ENCODE measurements at regions not wholly inside any gene's neighbourhood (a gene's known extent, or its start where the extent isn't known, plus 50 kb on each side); places are given as distances from the start of the nearest gene placed in this dataset.
A peak's percentile ranks its signal among the peaks of the same experiment; 100 is the strongest.

DNA sequence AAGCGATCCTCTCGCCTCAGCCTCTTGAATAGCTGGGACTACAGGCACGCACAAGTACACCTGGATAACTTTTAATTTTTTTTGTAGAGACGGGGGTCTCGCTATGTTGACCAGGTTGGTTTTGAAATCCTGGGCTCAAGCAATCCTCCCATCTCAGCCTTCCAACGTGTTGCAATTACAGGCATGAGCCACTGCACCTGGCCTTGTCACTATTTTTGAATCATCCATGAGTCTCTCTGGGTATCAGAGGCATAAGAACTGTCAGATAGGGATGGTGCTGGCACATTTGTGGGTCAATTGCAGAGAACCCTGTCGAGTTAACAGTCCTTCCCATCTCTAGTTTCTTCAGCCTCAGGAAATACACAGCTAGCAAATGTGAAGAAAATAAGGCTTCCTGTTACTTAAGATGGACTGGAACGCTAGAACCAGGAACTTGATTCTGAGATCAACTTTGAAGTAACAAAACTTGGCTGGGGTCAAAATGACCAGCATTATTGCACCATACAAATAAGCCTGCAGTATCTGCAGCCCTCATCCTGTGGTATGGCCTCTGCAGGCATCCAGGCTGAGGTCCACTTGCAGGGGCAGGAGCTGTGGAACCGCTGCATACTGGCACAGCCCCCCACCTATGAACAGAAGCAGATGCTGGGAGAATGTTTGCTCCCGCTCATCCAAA, 124.3 kb upstream of the GADD45A start:
- no peak for DNase-seq (ENCODE audit: low read depth in 2 of 2)

DNA sequence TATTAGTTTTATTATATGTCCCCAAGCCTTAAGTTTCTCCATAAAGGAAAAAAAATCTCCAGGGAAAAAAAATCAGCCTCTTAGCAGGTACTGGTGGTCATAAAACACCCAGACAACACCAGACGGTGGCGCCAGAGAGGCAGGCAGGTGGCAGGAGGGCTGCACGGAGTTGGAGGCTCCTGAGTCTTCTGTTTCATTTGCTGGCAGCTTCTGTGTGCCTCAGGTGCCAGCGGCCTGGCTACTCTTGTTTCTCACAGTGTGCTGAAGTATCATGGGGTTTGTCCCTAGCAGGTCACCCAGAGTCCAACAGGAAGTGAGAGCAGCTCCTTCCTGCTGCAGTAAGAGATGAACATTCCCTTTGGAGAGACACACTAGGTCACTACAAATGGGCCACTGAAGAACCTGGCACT, 123.3 kb upstream of the GADD45A start:
- DNase-seq (ENCODE audit: low read depth in 2 of 2) = peak; percentile 53 to 76

DNA sequence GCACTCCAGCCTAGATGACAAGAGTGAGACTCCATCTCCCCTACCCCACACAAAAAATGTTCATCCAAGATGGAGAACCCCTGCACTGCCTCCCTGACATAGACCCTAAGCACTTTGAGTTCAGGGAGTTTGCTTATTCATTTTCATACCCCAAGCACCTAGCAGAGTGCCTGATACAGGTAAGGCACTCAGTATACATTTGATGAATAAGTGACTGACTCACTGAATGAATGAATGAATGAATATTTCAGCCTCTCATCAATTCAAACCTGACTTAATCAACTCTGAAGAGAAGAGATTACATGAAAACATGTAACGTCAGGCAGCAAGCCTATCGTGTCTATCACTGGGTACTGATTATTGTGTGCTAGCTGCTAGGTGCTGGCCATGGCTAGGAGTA, 121.3 kb upstream of the GADD45A start:
- no peak for DNase-seq (ENCODE audit: low read depth in 2 of 2)

DNA sequence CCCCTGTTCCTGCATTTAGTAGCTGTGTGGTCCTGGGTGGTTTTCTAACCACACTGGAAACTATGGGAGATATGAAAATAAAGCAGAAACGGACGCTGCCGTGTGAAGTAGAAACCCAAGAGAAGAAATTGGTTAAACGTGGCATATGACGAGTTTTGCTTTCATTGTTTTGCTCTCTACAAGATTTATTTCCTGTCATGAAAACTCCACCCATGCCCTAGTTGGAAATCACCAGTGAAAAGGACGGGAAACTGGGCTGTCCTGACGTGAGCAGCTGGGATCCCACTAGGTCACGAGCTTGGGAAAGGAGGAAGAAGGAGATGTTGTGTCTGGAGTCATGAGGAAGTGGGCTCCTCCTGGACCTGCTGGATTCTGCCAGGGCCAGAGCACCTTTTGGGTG, 120.8 kb upstream of the GADD45A start:
- no peak for DNase-seq (ENCODE audit: low read depth in 2 of 2)

DNA sequence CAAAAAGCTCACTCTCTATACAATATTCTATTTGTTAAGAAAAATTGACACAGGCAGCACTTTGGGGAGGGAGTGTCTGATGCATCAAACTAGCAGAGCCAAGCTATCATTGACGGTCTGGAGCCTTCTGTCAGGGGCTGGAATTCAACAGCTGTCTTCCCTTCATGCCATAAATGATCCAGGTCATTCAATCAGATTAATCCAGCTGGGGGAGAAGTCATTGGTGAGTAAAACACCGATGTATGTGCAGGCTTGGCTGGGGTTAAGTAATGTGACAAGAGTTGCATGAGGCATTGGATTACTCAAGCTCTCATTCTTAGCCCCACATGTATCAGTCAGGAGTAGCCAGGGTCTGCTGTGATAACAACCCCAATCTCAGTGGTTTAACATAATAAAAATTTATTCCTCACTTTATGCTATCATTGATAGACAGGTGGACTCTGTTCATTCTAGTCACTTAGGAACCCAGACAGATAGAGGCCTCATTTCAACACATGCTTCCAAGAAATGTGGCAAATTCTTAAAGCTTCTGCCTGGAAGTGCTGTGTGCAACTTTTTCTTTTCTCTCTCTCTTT, 118.1 kb upstream of the GADD45A start:
- no peak for DNase-seq (ENCODE audit: low read depth in 2 of 2)

DNA sequence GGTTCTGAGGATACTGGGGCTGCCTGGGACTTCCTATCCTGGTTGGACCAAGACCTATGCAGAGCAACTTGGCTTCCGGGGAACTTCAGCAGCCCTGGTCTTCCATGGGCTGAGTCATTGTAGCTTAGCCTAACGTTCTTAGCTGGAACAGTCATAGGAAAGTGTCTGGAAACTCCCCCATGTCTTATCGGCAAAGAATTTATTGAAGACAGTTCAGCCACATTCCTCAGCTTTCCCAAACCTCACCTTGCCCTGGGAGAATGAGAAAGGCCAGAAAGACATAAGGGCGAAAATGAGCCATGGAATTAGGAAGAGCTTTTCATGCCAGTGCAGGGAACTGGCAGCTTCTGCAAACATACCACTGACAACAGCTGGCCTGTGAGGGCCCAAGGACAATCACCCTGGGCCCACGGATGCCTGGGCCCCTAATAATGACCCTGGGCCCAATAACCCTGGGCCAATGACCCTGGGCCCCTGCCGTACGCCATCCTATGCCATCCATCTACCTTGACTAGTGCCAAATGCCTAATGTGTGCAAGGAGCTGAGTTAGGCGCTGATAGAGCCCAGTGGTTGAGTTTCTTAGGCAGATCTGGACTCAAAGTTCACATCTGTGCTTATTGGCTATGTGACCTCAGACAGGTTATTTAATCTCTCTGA, 114.4 kb upstream of the GADD45A start:
- no peak for DNase-seq (ENCODE audit: low read depth in 2 of 2)

DNA sequence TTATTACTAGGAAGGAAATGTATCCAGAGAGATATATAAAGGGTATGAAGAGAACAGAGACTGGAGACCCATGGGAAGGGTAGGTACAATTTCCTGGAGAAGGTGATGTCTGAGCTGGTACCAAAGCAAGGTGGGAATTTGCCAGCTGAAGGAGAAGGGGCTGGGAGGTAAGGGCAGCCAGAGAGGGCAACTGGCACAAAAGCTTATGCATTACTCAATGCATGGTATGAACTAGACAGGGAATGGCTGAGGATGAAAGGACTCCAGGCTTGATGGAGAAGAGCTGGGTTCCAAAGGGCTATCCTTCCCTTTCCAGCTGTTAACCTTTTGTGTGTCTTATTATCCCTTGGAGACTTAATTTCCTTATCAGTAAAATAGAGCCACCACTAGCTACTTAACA, 113.6 kb upstream of the GADD45A start:
- no peak for DNase-seq (ENCODE audit: low read depth in 2 of 2)

DNA sequence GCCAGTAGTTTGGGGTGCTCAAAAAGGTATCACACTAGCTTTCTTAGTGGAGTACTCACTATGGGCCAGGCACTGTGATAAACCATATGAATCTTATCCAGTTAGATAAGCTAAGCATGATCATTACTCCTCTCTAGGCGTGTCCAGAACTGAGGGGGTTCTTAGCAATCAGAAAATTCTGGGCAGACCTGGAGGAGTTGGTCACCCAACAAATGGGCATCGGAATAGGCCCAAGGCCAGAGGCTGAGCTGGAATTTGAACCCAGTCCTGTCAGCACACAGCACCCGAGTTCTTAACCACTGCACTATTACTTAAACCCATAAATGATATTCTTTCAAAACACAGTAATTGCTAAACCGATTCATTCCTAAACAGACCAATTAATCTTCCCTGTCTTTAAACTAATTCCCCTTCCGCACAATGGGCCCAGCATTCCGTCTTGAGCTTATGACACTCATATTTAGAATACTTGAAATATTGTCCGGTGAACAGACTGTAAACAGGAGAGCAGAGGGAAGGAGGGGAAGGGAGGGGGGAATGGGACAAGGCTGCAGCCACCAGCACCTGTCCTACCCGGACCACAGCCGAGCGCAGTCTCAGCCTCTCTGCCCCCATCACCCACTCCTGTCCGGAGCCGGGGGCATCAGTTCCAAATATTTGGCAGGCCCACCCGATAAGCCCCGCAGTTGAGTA, 113.0 kb upstream of the GADD45A start:
- DNase-seq (ENCODE audit: low read depth in 2 of 2) = no peak

- no peak for DNase-seq (ENCODE audit: low read depth in 2 of 2)
These were observed 112.3 kb upstream of the GADD45A start for GRCh38 chr1:67572594-67573221.

GRCh38 chr1:67573311-67573872, 111.6 kb upstream of the GADD45A start:
- DNase-seq (ENCODE audit: low read depth in 2 of 2) = no peak

GRCh38 chr1:67574221-67574620, 110.8 kb upstream of the GADD45A start:
- no peak for DNase-seq (ENCODE audit: low read depth in 2 of 2)

GRCh38 chr1:67575861-67576260, 109.1 kb upstream of the GADD45A start:
- no peak for DNase-seq (ENCODE audit: low read depth in 2 of 2)

DNA sequence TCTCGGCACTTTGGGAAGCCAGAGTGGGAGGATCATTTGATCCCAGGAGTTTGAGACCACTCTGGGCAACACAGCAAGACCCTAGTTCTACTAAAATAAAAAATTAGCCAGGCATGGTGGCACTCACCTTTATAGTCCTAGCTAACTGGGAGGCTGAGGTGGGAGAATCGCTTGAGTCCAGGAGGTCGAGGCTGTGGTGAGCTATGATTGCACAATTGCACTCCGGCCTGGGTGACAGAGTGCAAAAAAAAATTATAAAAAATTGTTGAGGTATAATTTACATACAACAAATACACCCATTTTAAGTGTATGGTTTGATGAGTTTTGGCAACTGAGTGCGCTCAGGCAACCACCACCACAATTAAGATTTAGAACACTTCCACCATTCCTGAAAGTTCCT, 108.5 kb upstream of the GADD45A start:
- no peak for DNase-seq (ENCODE audit: low read depth in 2 of 2)

GRCh38 chr1:67577646-67578045, 107.4 kb upstream of the GADD45A start:
- DNase-seq (ENCODE audit: low read depth in 2 of 2) = no peak

GRCh38 chr1:67578397-67579020, 106.5 kb upstream of the GADD45A start:
- DNase-seq (ENCODE audit: low read depth in 2 of 2) = no peak

DNA sequence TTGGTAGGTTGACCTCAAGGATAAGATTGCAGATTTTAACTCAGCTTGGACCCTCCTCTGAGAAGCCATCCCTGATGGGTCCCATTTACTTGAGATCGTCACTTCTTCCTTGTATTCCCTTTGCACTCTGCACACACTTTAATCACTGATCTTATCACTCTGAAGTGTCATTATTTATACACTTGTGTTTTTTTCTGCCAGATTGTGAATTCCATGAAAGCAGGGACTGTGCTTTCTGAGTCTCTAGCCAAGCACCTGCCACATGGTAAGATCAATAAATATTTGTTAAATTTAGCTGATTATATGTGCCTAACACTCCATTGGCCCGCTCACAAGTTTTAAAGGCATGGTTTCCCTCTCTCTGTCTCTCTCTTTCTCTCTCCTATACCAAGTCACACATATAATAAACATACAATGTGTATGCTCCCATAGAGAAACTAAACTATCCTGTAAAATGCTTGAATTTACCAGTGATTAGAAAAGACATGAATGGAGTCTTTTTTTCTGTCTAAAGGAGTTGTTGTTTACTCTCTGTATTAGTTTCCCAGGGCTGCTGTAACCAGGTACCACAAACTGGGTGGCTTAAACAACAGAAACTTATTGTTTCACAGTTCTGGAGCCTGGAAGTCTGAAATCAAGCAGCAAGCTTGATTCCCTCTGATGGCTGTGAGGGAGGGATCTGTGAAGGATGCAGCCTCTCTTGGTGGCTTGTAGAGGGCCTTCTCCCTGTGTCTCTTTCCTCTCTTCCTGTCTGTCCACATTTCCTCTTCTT, 105.2 kb upstream of the GADD45A start:
- DNase-seq (ENCODE audit: low read depth in 2 of 2) = no peak

DNA sequence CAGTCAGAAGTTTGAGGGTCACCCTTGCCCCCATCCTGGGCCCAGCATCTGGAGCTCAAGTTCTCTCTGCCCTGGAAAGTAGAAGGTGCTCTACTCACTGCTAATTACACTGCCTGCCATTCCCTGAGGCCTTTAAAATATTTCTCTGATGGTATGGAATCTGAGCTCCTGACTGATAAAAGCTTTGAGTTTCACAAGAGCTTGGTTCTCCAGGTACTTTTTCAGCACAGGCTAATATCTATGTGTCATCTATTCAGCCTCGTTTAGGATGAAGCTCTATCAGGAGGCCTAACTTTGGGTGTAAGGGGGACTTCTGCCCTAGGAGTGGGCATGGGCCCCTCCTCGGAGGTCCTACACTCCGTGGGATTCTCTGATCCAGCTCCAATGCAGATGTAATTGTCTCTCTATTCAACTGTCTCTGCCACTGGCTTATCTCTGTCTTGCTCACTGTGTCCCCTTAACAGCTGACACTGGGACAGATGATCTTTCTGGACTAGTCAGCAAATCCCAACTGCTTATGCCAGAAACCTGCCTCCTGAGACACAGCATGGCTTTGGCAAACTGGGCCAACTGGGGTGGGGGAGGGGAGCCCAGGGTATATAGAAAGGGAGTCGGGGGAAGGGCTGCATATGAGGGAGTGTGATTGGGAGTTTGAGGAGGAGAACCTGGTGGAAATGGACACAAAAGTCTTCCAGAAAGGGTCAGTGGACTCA, 104.2 kb upstream of the GADD45A start:
- DNase-seq (ENCODE audit: low read depth in 2 of 2) = no peak

DNA sequence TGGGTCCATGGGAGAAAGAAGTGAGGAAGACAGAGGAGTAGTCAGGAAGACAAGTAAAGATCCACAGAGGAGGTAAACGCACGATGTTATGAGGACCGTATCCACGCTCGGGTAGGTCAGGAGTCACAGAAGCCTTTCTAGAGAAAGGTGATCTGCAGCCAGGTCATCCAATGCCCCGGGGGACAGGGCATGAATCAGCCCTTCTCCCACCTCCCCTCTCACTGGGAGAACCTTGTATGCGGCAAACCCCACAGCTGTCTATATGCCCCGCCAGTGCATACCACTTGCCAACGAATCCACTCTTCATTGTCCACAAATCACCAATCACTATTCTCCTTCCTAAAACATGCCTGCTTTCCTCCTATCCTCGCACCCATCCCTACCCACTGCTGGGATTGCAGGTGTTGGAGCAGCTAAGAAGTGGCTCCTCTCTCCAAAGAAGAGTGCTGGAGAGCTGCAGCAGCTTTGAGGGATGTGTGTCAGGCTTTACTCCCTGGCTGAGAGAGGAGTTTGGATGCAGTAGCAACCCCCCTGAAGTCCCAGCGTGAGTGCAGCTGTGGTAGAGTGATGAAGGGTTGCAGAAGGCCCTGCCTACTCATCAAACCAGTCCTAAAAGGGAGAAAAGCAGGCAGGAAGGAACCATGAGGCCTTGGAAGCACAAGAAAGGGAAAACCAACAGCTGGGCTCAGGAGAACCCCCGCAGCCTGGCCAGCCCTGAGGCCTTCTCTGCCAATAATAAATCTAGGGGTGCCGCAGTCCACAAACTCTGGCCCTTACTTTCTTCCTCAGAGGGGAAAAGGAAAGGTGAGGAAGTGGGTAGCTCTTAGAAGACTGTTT, 102.2 kb upstream of the GADD45A start:
- DNase-seq (ENCODE audit: low read depth in 2 of 2) = no peak

DNA sequence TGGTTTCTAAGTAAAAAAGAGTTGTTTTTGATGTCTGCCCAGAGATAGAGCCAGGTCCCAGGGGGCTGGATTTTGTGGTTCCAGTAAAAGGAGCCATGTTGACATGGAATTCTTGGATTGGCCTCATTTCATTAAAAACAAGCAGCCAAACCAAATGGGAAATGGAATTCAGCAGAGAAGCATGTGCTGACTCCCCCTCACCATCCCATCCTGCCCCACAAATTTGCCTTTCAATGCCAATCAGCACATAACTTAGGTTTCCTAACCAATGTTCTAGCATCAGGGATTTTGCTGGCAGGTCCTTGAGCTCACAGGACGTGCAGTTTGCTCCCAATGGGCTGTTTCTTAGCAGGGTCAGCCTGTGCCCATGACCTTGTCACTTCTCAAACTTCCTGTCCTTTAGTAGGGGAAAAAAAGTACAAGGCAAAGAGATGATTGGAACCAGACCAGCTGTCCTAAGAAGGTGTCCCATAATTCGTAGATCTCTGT, 101.5 kb upstream of the GADD45A start:
- DNase-seq (ENCODE audit: low read depth in 2 of 2) = no peak

All from stimulated activated CD8-positive, alpha-beta memory T cell treated with anti-CD3 and anti-CD28 coated beads, Interleukin-7, amount 100 ng/mL, for 1 hour (primary cell).